Astrocyte (in vitro differentiated cells and primary cell): ENCODE measurements at regions not wholly inside any gene's neighbourhood (a gene's known extent, or its start where the extent isn't known, plus 50 kb on each side); places are given as distances from the start of the nearest gene placed in this dataset.

Source experiments
- DNase-seq: peaks from one replicate; pipeline ENCODE4 v3.0.0-alpha.2; 2010; ENCODE audit warnings: low read depth
- FAIRE-seq: peaks from 2 replicates; lab custom pipeline; 2011; peaks lifted over from hg19 to GRCh38; lab: Jason Lieb, UNC
- H2AFZ ChIP-seq: 2 replicates; pipeline ENCODE4 v1.6.0; 2012; ENCODE audit warnings: low read depth, low read length, inconsistent platforms
- H3K27ac ChIP-seq: 2 replicates; pipeline ENCODE4 v1.5.1; 2011; ENCODE audit warnings: low read depth, low read length, inconsistent platforms
- H3K27me3 ChIP-seq: 2 replicates; pipeline ENCODE4 v1.6.0; 2011; ENCODE audit warnings: low read length, inconsistent platforms; ENCODE audit not compliant: insufficient read depth
- H3K36me3 ChIP-seq: 2 replicates; pipeline ENCODE4 v1.5.1; 2011; ENCODE audit warnings: low read length, inconsistent platforms; ENCODE audit not compliant: insufficient read depth
- H3K4me1 ChIP-seq: 2 replicates; pipeline ENCODE4 v1.5.1; 2011; ENCODE audit warnings: low read length, inconsistent platforms; ENCODE audit not compliant: insufficient read depth
- H3K4me2 ChIP-seq: 2 replicates; pipeline ENCODE4 v1.6.0; 2012; ENCODE audit warnings: low read length, inconsistent platforms
- H3K4me3 ChIP-seq: 2 replicates; pipeline ENCODE4 v1.5.1; 2011; ENCODE audit warnings: low read depth, mild to moderate bottlenecking, low read length, inconsistent platforms; ENCODE audit not compliant: insufficient read depth
- H3K79me2 ChIP-seq: 2 replicates; pipeline ENCODE4 v1.6.0; 2012; ENCODE audit warnings: mild to moderate bottlenecking, low read length, inconsistent platforms; ENCODE audit not compliant: insufficient read depth
- H3K9ac ChIP-seq: 2 replicates; pipeline ENCODE4 v1.6.0; 2012; ENCODE audit warnings: mild to moderate bottlenecking, low read length, inconsistent platforms
- H3K9me3 ChIP-seq: 2 replicates; pipeline ENCODE4 v1.5.1; 2012; ENCODE audit warnings: low read depth, mild to moderate bottlenecking, low read length, inconsistent platforms; ENCODE audit not compliant: insufficient read depth
- H4K20me1 ChIP-seq: 2 replicates; pipeline ENCODE4 v1.6.0; 2012; ENCODE audit warnings: low read length, inconsistent platforms; ENCODE audit not compliant: insufficient read depth
- H3K27ac Mint-ChIP-seq: one replicate; pipeline ENCODE4 v1.8.0; 2021; ENCODE audit warnings: mild to moderate bottlenecking, mixed read lengths; ENCODE audit not compliant: unreplicated experiment
- H3K27me3 Mint-ChIP-seq: one replicate; pipeline ENCODE4 v1.8.0; 2021; ENCODE audit warnings: low read depth, mixed read lengths; ENCODE audit not compliant: unreplicated experiment
- H3K36me3 Mint-ChIP-seq: one replicate; pipeline ENCODE4 v1.8.0; 2021; ENCODE audit warnings: low read depth, mixed read lengths; ENCODE audit not compliant: unreplicated experiment
- H3K4me1 Mint-ChIP-seq: one replicate; pipeline ENCODE4 v1.8.0; 2021; ENCODE audit warnings: low read depth, mixed read lengths; ENCODE audit not compliant: unreplicated experiment
- H3K4me3 Mint-ChIP-seq: one replicate; pipeline ENCODE4 v1.8.0; 2021; ENCODE audit warnings: mild to moderate bottlenecking, moderate library complexity, mixed read lengths; ENCODE audit not compliant: unreplicated experiment
- H3K9me3 Mint-ChIP-seq: one replicate; pipeline ENCODE4 v1.8.0; 2021; ENCODE audit warnings: mild to moderate bottlenecking, mixed read lengths; ENCODE audit not compliant: unreplicated experiment
- EZH2 ChIP-seq: IDR thresholded peaks from 2 replicates; pipeline ENCODE4 v1.6.1; 2012; ENCODE audit warnings: mild to moderate bottlenecking, low read length, inconsistent platforms; ENCODE audit not compliant: insufficient read depth
- TF ChIP-seq, protein P1 (sequence below): IDR thresholded peaks from 2 replicates; pipeline ENCODE4 v1.5.1; 2011; ENCODE audit warnings: low read depth, mild to moderate bottlenecking, inconsistent platforms, low read length, moderate library complexity; ENCODE audit not compliant: insufficient read depth

DNA sequence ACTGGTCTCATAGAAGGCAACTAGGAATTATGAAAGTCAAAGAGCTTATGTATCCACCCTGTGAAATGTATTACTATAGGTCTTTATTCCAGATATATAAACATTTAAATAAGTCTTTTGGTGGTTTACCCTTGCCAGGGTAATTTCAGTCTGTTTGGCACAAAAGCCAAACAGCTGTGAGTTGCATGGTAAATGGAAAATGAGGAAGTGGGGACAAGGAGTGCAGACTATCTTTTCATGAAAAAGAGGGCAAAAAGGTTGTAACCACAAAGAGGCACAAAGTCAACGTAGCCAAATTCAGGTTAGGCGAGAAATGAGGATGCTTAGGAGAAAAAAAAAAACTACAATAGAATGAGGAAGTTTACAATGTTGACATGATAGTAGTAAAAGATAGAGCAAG lies 492.3 kb upstream of the PRMT6 start:
- no peak for FAIRE-seq
- H3K9ac ChIP-seq = no peak overlapping the region
- H3K36me3 ChIP-seq = no peaks in the 10 kb centered on the region

DNA sequence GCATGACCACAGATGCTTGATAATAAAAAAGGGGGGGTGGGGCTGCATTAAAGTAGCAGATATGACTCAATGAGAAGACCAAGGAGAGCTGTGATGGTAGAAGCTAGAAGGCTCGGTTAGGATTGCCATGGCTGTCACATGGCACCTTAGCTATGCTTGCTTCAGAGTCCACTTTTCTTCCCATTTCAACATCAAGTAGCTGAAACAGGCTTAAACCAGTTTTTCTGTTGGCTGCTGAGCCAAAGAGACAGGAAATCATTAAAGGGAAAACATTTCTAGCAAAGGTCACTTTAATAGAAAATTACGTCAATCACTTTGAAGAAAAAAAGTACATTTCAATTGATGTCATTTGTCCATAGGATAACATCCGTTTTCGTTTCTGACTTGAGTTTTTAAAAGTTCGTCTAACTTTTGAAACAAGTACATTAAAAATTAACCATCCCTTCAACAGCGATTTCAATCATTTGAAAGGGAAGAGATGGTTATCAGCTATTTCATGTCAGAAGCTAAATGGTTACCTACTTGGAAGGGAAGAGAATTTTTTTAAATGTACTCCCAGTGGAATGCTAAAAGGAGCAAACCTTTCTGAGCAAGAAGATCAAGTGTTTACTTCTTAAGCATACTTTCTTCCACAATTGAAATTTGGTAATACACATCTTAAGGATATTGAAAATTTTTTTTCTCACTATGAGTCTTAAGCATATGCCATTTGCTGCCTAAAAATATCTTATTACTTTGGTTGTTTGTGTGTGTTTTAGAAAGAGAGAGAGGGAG lies 488.1 kb upstream of the PRMT6 start:
- Histone ChIP-seq H3K79me2 (no peaks in the 10 kb centered on the region), H3K4me1 (no peaks in the 10 kb centered on the region), H3K9ac (no peak overlapping the region), H3K9me3 (no peaks in the 10 kb centered on the region), H2AFZ (no peak overlapping the region), H3K27me3 (no peaks in the 10 kb centered on the region), H4K20me1 (no peaks in the 10 kb centered on the region), H3K27ac (no peak overlapping the region), H3K4me2 (no peak overlapping the region), H3K36me3 (no peaks in the 10 kb centered on the region), H3K4me3 (no peak overlapping the region)
- Mint-ChIP-seq H3K4me1 (no peaks in the 10 kb centered on the region), H3K9me3 (no peaks in the 10 kb centered on the region), H3K27ac (no peak overlapping the region), H3K4me3 (no peak overlapping the region), H3K36me3 (no peaks in the 10 kb centered on the region), H3K27me3 (no peaks in the 10 kb centered on the region)
- FAIRE-seq (no peak), DNase-seq (no peak)
- no peak for TF ChIP-seq EZH2
- TF ChIP-seq, protein P1, sequence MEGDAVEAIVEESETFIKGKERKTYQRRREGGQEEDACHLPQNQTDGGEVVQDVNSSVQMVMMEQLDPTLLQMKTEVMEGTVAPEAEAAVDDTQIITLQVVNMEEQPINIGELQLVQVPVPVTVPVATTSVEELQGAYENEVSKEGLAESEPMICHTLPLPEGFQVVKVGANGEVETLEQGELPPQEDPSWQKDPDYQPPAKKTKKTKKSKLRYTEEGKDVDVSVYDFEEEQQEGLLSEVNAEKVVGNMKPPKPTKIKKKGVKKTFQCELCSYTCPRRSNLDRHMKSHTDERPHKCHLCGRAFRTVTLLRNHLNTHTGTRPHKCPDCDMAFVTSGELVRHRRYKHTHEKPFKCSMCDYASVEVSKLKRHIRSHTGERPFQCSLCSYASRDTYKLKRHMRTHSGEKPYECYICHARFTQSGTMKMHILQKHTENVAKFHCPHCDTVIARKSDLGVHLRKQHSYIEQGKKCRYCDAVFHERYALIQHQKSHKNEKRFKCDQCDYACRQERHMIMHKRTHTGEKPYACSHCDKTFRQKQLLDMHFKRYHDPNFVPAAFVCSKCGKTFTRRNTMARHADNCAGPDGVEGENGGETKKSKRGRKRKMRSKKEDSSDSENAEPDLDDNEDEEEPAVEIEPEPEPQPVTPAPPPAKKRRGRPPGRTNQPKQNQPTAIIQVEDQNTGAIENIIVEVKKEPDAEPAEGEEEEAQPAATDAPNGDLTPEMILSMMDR = no peak

More for the DNA sequence above, 492.3 kb upstream of the PRMT6 start:
- Mint-ChIP-seq H3K27me3 (no peaks in the 10 kb centered on the region), H3K27ac (no peak overlapping the region), H3K36me3 (no peaks in the 10 kb centered on the region), H3K4me1 (no peaks in the 10 kb centered on the region), H3K9me3 (peaks cover 4% of the 10 kb centered on the region), H3K4me3 (no peak overlapping the region)
- H3K27ac ChIP-seq = no peak overlapping the region
- DNase-seq = no peak
- no peak overlapping the region for H3K4me2 ChIP-seq
- H3K4me3 ChIP-seq = no peak overlapping the region
- no peak overlapping the region for H2AFZ ChIP-seq
- TF ChIP-seq, protein P1 = no peak
- no peak for TF ChIP-seq EZH2
- no peaks in the 10 kb centered on the region for H3K9me3 ChIP-seq
- no peaks in the 10 kb centered on the region for H4K20me1 ChIP-seq
- H3K4me1 ChIP-seq = no peaks in the 10 kb centered on the region
- no peaks in the 10 kb centered on the region for H3K27me3 ChIP-seq
- H3K79me2 ChIP-seq = no peaks in the 10 kb centered on the region

DNA sequence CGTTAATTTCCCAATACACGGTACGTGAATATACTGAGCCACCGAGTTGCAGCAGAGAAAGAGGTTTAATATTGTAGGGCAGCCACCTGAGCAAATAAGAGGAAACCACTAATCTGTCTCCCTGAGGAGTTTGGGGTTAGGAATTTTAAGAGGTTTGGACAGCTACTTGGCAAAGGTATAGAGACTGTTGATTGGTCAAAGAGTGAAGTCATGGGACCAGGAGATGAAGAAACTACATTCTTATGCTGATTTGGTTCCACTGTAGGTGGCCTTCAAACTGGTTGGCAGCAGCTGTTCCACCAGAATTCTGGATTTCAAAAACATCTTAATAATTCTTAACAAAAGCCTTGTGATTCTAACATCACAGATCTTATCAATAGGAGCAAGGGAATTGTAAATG lies 485.4 kb upstream of the PRMT6 start:
- no peak overlapping the region for H2AFZ ChIP-seq
- H3K79me2 ChIP-seq = no peaks in the 10 kb centered on the region
- Mint-ChIP-seq H3K4me3 (no peak overlapping the region), H3K9me3 (no peaks in the 10 kb centered on the region), H3K27ac (no peak overlapping the region), H3K36me3 (no peaks in the 10 kb centered on the region), H3K27me3 (no peaks in the 10 kb centered on the region), H3K4me1 (no peaks in the 10 kb centered on the region)
- DNase-seq (peak; percentile 22), FAIRE-seq (no peak)
- no peak overlapping the region for H3K4me3 ChIP-seq
- no peaks in the 10 kb centered on the region for H3K4me1 ChIP-seq
- H3K9me3 ChIP-seq = no peaks in the 10 kb centered on the region
- H3K4me2 ChIP-seq = no peak overlapping the region
- H3K27me3 ChIP-seq = no peaks in the 10 kb centered on the region
- TF ChIP-seq, protein P1 = no peak
- no peak for TF ChIP-seq EZH2
- H3K36me3 ChIP-seq = no peaks in the 10 kb centered on the region
- H4K20me1 ChIP-seq = no peaks in the 10 kb centered on the region
- no peak overlapping the region for H3K9ac ChIP-seq
- no peak overlapping the region for H3K27ac ChIP-seq
